ENCODE measurements at regions not wholly inside any gene's neighbourhood (a gene's known extent, or its start where the extent isn't known, plus 50 kb on each side); places are given as distances from the start of the nearest gene placed in this dataset.
"Not testable (repeated sequence)": the region's sequence is repeated elsewhere in the genome, so short reads cannot be mapped to it uniquely, and the experiment has no call there.

DNA sequence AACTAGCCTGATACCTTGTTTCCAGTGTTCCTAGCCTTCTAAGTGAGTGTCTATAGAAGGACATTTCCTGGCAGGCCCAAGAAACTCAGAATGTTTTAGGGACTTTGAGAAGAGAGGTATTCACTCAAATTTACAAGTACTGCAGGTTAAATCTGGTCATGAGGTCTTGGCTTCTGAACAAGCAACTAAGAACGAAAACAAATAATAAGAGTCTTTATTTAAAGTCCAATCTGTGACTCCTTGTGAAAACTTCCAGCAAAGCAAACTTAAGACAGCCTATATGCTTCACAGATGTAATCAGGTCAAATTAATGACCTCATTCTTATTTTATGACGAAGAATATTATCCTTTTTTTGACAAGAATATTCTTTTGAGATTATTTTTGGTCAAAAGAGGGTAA is 79.4 kb upstream of the PRSS16 start:
- no peak for DNase-seq

GRCh38 chr6:27168586-27169443 is 78.7 kb upstream of the PRSS16 start:
- no peak for DNase-seq

- not testable (repeated sequence) for DNase-seq
Observed at GRCh38 chr6:27172524-27173231, 74.8 kb upstream of the PRSS16 start.

DNA sequence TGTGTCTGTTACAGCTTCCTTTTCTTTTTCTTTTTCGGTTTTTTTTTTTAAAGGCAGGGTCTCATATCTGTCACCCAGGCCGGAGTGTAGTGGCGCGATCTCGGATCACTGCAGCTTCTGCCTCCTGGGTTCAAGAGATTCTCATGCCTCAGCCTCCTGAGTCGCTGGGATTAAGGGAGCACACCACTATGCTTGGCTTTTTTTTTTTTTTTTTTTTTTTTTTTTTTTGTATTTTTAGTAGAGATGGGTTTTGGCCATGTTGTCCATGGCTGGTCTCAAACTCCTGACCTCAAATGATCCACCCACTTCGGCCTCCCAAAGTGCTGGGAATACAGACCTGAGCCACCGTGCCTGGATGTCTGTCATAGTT is 74.3 kb upstream of the PRSS16 start:
- not testable (repeated sequence) for DNase-seq

DNA sequence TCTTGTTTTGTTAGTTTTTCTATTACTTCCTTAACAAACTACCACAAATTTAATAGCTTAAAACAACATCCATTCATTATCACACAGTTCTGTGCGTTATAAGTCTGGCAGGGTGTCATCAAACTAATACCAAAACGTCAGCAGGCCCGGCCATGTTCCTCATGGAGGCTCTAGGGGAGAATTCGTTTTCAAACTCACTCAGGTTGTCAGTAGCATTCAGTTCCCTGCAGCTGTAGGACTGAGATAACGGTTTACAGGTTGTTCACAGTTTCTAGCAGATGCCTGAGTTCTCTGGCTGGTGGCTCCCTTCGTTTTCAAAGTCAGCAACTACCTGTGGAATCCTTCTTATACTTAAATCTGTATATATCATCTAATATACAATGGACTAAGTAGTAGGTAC is 72.5 kb upstream of the PRSS16 start:
- no peak for DNase-seq

- no peak for DNase-seq
Observed at GRCh38 chr6:27176096-27176495, 71.4 kb upstream of the PRSS16 start.

DNA sequence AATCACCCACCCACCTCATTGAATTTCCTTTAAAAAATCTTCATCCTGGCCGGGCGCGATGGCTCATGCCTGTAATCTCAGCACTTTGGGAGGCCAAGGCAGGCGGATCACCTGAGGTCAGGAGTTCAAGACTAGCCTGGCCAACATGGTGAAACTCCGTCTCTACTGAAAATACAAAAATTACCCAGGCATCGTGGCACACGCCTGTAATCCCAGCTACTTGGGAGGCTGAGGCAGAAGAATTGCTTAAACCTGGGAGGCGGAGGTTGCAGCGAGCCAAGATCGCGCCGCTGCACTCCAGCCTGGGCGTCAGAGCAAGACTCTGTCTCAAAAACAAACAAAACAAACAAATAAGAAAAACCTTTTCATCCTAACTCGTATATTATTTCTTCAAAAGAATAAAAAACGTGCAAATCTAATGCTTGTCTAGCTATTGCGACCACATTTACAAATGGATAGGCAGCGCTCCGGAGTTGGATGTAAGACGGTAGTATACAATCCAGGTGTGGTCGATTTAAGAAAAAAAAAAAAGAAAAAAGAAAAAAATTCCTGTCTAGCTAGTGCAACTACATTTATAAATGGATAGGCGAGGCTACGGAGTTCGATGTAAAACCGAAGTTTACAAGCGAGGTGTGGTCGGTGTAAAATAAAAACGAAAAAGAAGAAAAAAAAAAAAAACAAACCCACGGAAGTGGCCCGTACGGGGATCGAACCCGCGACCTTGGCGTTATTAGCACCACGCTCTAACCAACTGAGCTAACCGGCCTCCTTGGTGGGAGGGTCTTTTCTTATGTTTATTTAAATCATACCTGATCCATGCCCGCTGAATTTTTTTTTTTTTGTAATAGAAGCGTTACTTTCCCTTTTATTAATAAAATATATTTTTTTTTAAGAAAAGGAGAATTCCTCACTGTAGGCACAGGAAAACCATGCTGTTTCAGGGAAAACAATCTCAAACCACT is 70.7 kb upstream of the PRSS16 start:
- no peak for DNase-seq

GRCh38 chr6:27177485-27178406 is 69.8 kb upstream of the PRSS16 start:
- no peak for DNase-seq

DNA sequence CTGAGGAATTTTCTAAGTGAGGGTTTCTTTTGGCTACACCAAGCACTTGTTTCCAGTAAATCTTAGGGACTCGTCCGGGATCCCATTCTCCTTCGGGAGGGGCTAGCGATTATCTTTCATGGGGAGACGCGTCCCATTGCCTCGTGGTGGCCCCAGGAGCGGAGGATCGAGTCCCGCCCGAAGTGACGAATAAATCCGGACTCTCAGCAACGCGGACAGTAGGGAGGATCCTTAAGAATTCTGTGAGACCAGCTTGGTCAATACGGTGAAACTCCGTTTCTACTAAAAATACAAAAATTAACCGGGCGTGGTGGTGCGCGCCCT is 69.1 kb upstream of the PRSS16 start:
- DNase-seq, result no peak

- no peak for DNase-seq
Observed at GRCh38 chr6:27178860-27179259, 68.6 kb upstream of the PRSS16 start.

DNA sequence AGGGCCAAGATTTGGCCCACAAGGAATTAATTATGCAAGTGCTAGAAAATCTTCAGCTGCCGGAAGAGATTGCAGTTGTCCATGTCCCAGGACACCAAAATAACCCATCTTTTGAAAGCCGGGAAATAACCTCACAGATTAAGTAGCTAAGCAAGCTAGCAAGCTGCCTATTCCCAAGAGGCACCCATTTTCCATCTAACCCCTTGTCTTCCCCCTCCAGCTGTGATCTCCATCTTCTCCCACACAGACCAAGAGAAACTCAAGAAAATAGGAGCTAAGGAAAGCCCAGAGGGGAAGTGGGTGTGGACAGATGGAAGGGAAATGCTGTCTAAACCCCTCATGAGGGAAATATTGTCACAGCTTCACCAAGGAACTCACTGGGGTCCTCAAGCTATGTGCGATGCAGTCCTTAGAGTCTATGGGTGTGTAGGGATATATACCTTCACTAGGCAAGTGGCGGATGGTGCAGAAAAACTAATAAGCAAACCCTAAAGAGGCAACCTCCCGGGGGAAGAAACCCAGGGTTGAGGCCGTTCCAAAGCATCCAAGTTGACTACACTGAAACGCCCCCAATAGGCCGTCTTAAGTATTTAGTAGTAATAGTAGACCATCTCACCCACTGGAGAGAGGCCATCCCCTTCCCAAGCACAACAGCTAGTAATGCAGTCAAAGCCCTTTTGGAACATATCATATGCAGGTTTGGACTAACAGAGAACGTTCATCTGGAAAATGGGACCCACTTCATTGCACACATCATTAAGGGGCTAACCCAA is 64.3 kb upstream of the PRSS16 start:
- DNase-seq, result no peak

GRCh38 chr6:27187231-27188060 is 60.1 kb upstream of the PRSS16 start:
- no peak for DNase-seq

GRCh38 chr6:27188061-27188884 is 59.2 kb upstream of the PRSS16 start:
- DNase-seq, result no peak

DNA sequence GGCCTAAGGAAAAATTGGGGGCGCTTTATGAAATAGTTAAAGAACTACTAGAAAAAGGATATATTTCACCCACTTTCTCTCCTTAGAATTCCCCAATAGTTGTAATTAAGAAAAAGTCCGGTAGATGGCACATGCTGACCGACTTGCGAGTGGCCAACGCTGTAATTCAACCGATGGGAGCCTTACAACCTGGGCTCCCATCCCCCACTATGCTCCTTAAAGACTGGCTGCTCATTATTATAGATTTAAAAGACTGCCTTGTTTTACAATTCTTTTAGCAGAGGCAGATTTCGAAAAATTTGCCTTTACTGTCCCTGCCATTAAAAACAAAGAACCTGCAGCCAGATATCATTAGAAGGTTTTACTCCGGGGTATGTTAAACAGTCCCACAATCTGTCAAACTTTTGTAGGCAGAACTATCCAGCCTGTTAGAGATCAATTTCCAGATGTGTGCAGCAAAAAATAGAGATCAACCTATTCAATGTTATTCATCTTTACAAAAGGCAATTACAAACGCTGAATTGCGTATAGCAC is 58.5 kb upstream of the PRSS16 start:
- DNase-seq, result peak; percentile 15

GRCh38 chr6:27190126-27190525 is 57.4 kb upstream of the PRSS16 start:
- DNase-seq, result no peak

DNA sequence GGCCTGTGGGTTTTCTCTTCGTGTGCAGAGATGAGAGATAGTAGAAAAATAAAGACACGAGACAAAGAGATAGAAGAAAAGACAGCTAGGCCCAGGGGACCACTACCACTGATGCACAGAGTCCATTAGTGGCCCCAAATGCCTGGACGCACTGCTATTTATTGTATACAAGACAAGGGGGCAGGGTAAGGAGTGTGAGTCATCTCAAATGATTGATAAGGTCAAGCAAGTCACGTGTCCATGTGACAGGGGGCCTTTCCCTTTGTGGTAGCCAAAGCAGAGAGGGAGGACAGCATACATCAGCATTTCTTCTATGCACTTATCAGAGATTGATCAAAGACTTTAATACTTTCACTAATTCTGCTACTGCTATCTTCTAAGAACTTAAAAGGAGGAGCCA is 53.0 kb upstream of the PRSS16 start:
- DNase-seq, result not testable (repeated sequence)

- DNase-seq, result not testable (repeated sequence)
Observed at GRCh38 chr6:27195547-27195946, 52.0 kb upstream of the PRSS16 start.

Measured in NCI-H2107 (cell line).